ENCODE measurements at regions not wholly inside any gene's neighbourhood (a gene's known extent, or its start where the extent isn't known, plus 50 kb on each side); places are given as distances from the start of the nearest gene placed in this dataset.
A peak's percentile ranks its signal among the peaks of the same experiment; 100 is the strongest.

GRCh38 chr4:22238742-22239141 lies 277.1 kb downstream of the ADGRA3 start:
- no peak for DNase-seq
- H3K27me3 ChIP-seq (replicated peaks): no peaks in the 10 kb centered on the region
- peak; percentile 51 for TF ChIP-seq CTCF (IDR thresholded peaks at IDR 0.05; ENCODE audit: low read depth, low read length, missing control alignments)

GRCh38 chr4:22237846-22238494 lies 277.9 kb downstream of the ADGRA3 start:
- no peak for DNase-seq
- no peak overlapping the region for H3K4me3 ChIP-seq (ENCODE audit: low read depth, low read length)

More at GRCh38 chr4:22238742-22239141, 277.1 kb downstream of the ADGRA3 start:
- Histone ChIP-seq H3K27ac (no peak overlapping the region), H3K4me3 (ENCODE audit: low read depth, low read length) (no peak overlapping the region), H3K36me3 (replicated peaks) (no peaks in the 10 kb centered on the region)
- in situ Hi-C loops (cut with HindIII; ENCODE audit: low pct_ligation_motif_present, low sequenced_read_pairs): no loop called here

GRCh38 chr4:22237155-22237751 lies 278.6 kb downstream of the ADGRA3 start:
- Histone ChIP-seq H3K36me3 (replicated peaks) (no peaks in the 10 kb centered on the region), H3K4me3 (ENCODE audit: low read depth, low read length) (no peak overlapping the region), H3K27ac (no peak overlapping the region), H3K27me3 (replicated peaks) (no peaks in the 10 kb centered on the region)
- in situ Hi-C loops (cut with HindIII; ENCODE audit: low pct_ligation_motif_present, low sequenced_read_pairs): no loop called here
- TF ChIP-seq CTCF (IDR thresholded peaks at IDR 0.05; ENCODE audit: low read depth, low read length, missing control alignments): peak; percentile 58
- no peak for DNase-seq

More at GRCh38 chr4:22237846-22238494, 277.9 kb downstream of the ADGRA3 start:
- H3K27me3 ChIP-seq (replicated peaks): no peaks in the 10 kb centered on the region
- in situ Hi-C loops (cut with HindIII; ENCODE audit: low pct_ligation_motif_present, low sequenced_read_pairs): no loop called here
- H3K36me3 ChIP-seq (replicated peaks): no peaks in the 10 kb centered on the region
- TF ChIP-seq CTCF (IDR thresholded peaks at IDR 0.05; ENCODE audit: low read depth, low read length, missing control alignments): no peak
- H3K27ac ChIP-seq: no peak overlapping the region

GRCh38 chr4:22235698-22236097 lies 280.2 kb downstream of the ADGRA3 start:
- in situ Hi-C loops (cut with HindIII; ENCODE audit: low pct_ligation_motif_present, low sequenced_read_pairs): no loop called here
- TF ChIP-seq CTCF (IDR thresholded peaks at IDR 0.05; ENCODE audit: low read depth, low read length, missing control alignments): no peak
- Histone ChIP-seq H3K4me3 (ENCODE audit: low read depth, low read length) (no peak overlapping the region), H3K36me3 (replicated peaks) (no peaks in the 10 kb centered on the region), H3K27ac (no peak overlapping the region), H3K27me3 (replicated peaks) (no peaks in the 10 kb centered on the region)
- no peak for DNase-seq

- Histone ChIP-seq H3K4me3 (ENCODE audit: low read depth, low read length) (no peak overlapping the region), H3K27me3 (replicated peaks) (no peaks in the 10 kb centered on the region), H3K27ac (no peak overlapping the region), H3K36me3 (replicated peaks) (no peaks in the 10 kb centered on the region)
- DNase-seq: no peak
- in situ Hi-C loops (cut with HindIII; ENCODE audit: low pct_ligation_motif_present, low sequenced_read_pairs): no loop called here
- TF ChIP-seq CTCF (IDR thresholded peaks at IDR 0.05; ENCODE audit: low read depth, low read length, missing control alignments): no peak
These were observed 282.6 kb downstream of the ADGRA3 start for GRCh38 chr4:22233230-22233629.

All from brain microvascular endothelial cell (primary cell).